Epithelial cell of proximal tubule (primary cell): ENCODE measurements at regions not wholly inside any gene's neighbourhood (a gene's known extent, or its start where the extent isn't known, plus 50 kb on each side); places are given as distances from the start of the nearest gene placed in this dataset.

Source experiments
- DNase-seq: peaks from one replicate; pipeline ENCODE4 v3.0.0-alpha.2; 2011; ENCODE audit warnings: low read depth
- H3K4me3 ChIP-seq: 2 replicates; pipeline ENCODE4 v1.5.1; 2011; ENCODE audit warnings: low read depth, mild to moderate bottlenecking, low read length
- CTCF ChIP-seq: conservative IDR thresholded peaks from 2 replicates; pipeline ENCODE4 v1.5.1; 2012; ENCODE audit warnings: low read depth, mild to moderate bottlenecking, low read length

GRCh38 chr10:25813511-25813910 is 120.5 kb upstream of the MYO3A start:
- DNase-seq: no peak
- no peak overlapping the region for H3K4me3 ChIP-seq
- no peak for TF ChIP-seq CTCF

GRCh38 chr10:25815236-25815635 is 118.8 kb upstream of the MYO3A start:
- H3K4me3 ChIP-seq: no peak overlapping the region
- no peak for TF ChIP-seq CTCF
- no peak for DNase-seq

GRCh38 chr10:25815999-25816768 is 117.8 kb upstream of the MYO3A start:
- H3K4me3 ChIP-seq: no peak overlapping the region
- DNase-seq: no peak
- no peak for TF ChIP-seq CTCF

- DNase-seq: no peak
- no peak overlapping the region for H3K4me3 ChIP-seq
- TF ChIP-seq CTCF: no peak
These were observed 116.8 kb upstream of the MYO3A start for GRCh38 chr10:25817200-25817599.

GRCh38 chr10:25818751-25819150 is 115.3 kb upstream of the MYO3A start:
- DNase-seq: no peak
- no peak for TF ChIP-seq CTCF
- H3K4me3 ChIP-seq: no peak overlapping the region

- no peak overlapping the region for H3K4me3 ChIP-seq
- TF ChIP-seq CTCF: no peak
- no peak for DNase-seq
These were observed 113.6 kb upstream of the MYO3A start for GRCh38 chr10:25820472-25820871.

GRCh38 chr10:25820874-25821273 is 113.2 kb upstream of the MYO3A start:
- no peak for DNase-seq
- TF ChIP-seq CTCF: no peak

More at GRCh38 chr10:25820874-25821273, 113.2 kb upstream of the MYO3A start:
- H3K4me3 ChIP-seq: no peak overlapping the region
